NCI-H82 (cell line): ENCODE measurements at regions not wholly inside any gene's neighbourhood (a gene's known extent, or its start where the extent isn't known, plus 50 kb on each side); places are given as distances from the start of the nearest gene placed in this dataset.

ENCODE experiments used
- DNase-seq: peaks from one replicate; lab custom pipeline; 2025; lab: John Stamatoyannopoulos, UW

- no peak for DNase-seq
Measured at GRCh38 chr18:14905350-14905749, 157.4 kb downstream of the ANKRD30B start.

GRCh38 chr18:14905979-14906378 is 158.0 kb downstream of the ANKRD30B start:
- DNase-seq: no peak

- no peak for DNase-seq
Measured at GRCh38 chr18:14907420-14907819, 159.4 kb downstream of the ANKRD30B start.

- DNase-seq: no peak
Measured at GRCh38 chr18:14908541-14908940, 160.6 kb downstream of the ANKRD30B start.

GRCh38 chr18:14912967-14913366 is 165.0 kb downstream of the ANKRD30B start:
- no peak for DNase-seq

- no peak for DNase-seq
Measured at GRCh38 chr18:14914121-14914520, 166.1 kb downstream of the ANKRD30B start.

- no peak for DNase-seq
Measured at GRCh38 chr18:14914771-14915170, 166.8 kb downstream of the ANKRD30B start.

- no peak for DNase-seq
Measured at GRCh38 chr18:14916181-14916580, 168.2 kb downstream of the ANKRD30B start.

GRCh38 chr18:14916851-14917250 is 168.9 kb downstream of the ANKRD30B start:
- DNase-seq: no peak

- no peak for DNase-seq
Measured at GRCh38 chr18:14917311-14917710, 169.3 kb downstream of the ANKRD30B start.

- no peak for DNase-seq
Measured at GRCh38 chr18:14919666-14920065, 171.7 kb downstream of the ANKRD30B start.

GRCh38 chr18:14921031-14921430 is 173.1 kb downstream of the ANKRD30B start:
- DNase-seq: no peak

GRCh38 chr18:14921547-14921946 is 173.6 kb downstream of the ANKRD30B start:
- no peak for DNase-seq

- DNase-seq: no peak
Measured at GRCh38 chr18:14922031-14922430, 174.1 kb downstream of the ANKRD30B start.

- no peak for DNase-seq
Measured at GRCh38 chr18:14922965-14923565, 175.1 kb downstream of the ANKRD30B start.

- DNase-seq: no peak
Measured at GRCh38 chr18:14924226-14924625, 176.3 kb downstream of the ANKRD30B start.

GRCh38 chr18:14925281-14925709 is 177.3 kb downstream of the ANKRD30B start:
- DNase-seq: no peak

- no peak for DNase-seq
Measured at GRCh38 chr18:14927701-14928100, 179.7 kb downstream of the ANKRD30B start.

GRCh38 chr18:14928396-14928795 is 180.4 kb downstream of the ANKRD30B start:
- no peak for DNase-seq

GRCh38 chr18:14930076-14930475 is 182.1 kb downstream of the ANKRD30B start:
- DNase-seq: no peak

- DNase-seq: no peak
Measured at GRCh38 chr18:14930576-14930975, 182.6 kb downstream of the ANKRD30B start.

GRCh38 chr18:14933049-14933851 is 185.3 kb downstream of the ANKRD30B start:
- no peak for DNase-seq

- DNase-seq: no peak
Measured at GRCh38 chr18:14933964-14934363, 186.0 kb downstream of the ANKRD30B start.

GRCh38 chr18:14935210-14935609 is 187.2 kb downstream of the ANKRD30B start:
- no peak for DNase-seq
